Left ventricle myocardium inferior (tissue), 1 donor: ENCODE measurements at regions not wholly inside any gene's neighbourhood (a gene's known extent, or its start where the extent isn't known, plus 50 kb on each side); places are given as distances from the start of the nearest gene placed in this dataset.

Experiments used
- DNase-seq: peaks from one replicate; pipeline ENCODE4 v3.0.0-alpha.2; 2020
- H3K27ac ChIP-seq: fragments of 200-600 bp; replicated peaks from 2 replicates; pipeline ENCODE4 v1.8.0; 2021
- H3K27me3 ChIP-seq: fragments of 200-600 bp; 2 replicates; pipeline ENCODE4 v1.8.0; 2021; ENCODE audit warnings: low read depth
- H3K36me3 ChIP-seq: fragments of 200-600 bp; 2 replicates; pipeline ENCODE4 v1.8.0; 2021
- H3K4me1 ChIP-seq: fragments of 200-600 bp; 2 replicates; pipeline ENCODE4 v1.8.0; 2021
- H3K4me3 ChIP-seq: fragments of 200-600 bp; 2 replicates; pipeline ENCODE4 v1.8.0; 2021; ENCODE audit warnings: mild to moderate bottlenecking, moderate library complexity
- H3K9me3 ChIP-seq: fragments of 200-600 bp; replicated peaks from 2 replicates; pipeline ENCODE4 v1.8.0; 2021
- intact Hi-C: fragments of 100-400 bp; cut with micrococcal nuclease; formaldehyde crosslinking; loops from one replicate; pipeline ENCODE4 v1.11.0; 2022
- TF ChIP-seq, protein P1 (sequence below): fragments of 200-600 bp; IDR thresholded peaks from 2 replicates; pipeline ENCODE4 v1.8.0; 2021; ENCODE audit warnings: antibody characterized with exemption, mild to moderate bottlenecking, borderline replicate concordance
- donor health status: DM: no; HTN: yes; CAD: no; lungs with severe emphysema.

- no peak for DNase-seq
- TF ChIP-seq, protein P1, sequence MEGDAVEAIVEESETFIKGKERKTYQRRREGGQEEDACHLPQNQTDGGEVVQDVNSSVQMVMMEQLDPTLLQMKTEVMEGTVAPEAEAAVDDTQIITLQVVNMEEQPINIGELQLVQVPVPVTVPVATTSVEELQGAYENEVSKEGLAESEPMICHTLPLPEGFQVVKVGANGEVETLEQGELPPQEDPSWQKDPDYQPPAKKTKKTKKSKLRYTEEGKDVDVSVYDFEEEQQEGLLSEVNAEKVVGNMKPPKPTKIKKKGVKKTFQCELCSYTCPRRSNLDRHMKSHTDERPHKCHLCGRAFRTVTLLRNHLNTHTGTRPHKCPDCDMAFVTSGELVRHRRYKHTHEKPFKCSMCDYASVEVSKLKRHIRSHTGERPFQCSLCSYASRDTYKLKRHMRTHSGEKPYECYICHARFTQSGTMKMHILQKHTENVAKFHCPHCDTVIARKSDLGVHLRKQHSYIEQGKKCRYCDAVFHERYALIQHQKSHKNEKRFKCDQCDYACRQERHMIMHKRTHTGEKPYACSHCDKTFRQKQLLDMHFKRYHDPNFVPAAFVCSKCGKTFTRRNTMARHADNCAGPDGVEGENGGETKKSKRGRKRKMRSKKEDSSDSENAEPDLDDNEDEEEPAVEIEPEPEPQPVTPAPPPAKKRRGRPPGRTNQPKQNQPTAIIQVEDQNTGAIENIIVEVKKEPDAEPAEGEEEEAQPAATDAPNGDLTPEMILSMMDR = no peak
- no peak overlapping the region for H3K4me3 ChIP-seq
- no peak overlapping the region for H3K27ac ChIP-seq
- no peaks in the 10 kb centered on the region for H3K9me3 ChIP-seq
- H3K4me1 ChIP-seq = no peaks in the 10 kb centered on the region
- H3K36me3 ChIP-seq = no peaks in the 10 kb centered on the region
- H3K27me3 ChIP-seq = no peaks in the 10 kb centered on the region
- intact Hi-C loops = no loop called here
Observed at GRCh38 chr1:60394436-60394835, 320.9 kb upstream of the C1orf87 start.

DNA sequence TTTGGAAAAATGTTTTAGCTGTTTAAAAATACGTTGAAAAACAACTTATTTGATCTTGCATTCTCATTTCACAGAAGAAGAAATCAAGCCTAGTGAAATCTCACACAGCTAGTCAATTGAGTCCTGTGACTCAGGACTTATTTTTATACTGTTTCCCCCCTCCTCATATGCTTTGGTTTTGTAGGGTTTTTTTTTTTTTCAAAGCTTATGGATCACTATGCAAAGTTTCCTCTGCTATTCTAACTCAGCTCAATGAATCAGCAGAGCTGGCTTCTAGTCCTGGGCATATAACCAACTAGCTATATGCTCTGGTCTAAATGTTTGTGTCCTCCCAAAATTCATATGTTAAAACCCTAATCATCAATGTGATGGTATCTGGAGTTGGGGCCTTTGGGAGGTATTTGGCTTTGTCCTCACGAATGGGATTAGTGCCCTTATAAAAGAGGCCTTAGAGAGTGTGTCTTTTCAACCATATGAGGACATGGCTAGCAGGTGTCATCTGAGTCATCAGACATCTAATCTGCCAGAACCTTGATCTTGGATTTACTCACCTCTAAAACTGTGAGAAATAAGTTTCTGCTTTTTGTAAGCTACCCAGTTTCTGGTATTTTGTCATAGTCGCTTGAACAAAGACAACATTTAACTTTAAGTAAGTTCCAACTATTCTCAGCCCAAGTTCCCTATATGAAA is 317.2 kb upstream of the C1orf87 start:
- H3K9me3 ChIP-seq = no peaks in the 10 kb centered on the region
- H3K27ac ChIP-seq = no peak overlapping the region
- intact Hi-C loops = no loop called here

DNA sequence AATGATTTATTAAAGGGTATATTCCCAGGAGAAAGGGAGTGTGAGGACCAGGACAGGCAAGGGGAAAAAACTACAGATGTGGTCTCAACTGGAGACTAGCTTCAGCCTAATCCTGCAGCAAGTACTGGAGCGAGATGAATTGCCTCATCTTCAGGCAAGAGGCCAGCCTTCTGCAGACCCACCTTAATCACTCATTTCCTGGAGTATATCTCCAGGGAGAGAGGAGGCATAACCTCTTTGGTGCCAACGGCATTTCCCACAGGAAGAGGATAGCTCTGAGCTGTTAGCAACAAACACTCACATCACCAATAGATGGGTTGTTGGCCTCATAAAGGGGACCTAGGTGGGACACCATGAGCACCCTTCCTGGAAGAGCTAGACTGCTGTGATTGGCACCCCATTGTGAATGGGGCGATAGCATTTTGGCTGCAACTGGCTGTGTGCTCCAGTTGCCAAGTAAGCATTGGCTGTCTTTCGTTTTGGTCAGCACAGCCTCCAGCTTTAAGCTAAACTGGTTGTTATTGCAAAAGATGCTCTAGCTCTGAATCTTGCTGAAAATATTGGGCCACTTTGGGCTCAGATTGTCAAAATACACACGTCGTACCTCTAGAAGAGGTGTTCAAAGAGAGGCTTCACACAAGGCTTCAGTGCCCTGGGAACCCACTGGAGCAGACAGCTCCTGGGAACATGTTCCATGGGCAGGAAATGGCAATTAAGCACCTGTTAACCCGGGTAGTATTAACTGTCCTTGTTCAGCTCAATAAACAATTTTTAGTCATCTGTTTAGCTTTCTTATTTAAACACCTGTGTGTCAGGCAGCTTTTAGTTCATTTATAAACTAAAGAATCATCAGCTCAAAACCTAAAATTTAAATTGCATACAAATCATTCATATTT is 314.8 kb upstream of the C1orf87 start:
- Histone ChIP-seq H3K27me3 (no peaks in the 10 kb centered on the region), H3K4me3 (no peak overlapping the region), H3K27ac (no peak overlapping the region), H3K4me1 (peaks cover 5% of the 10 kb centered on the region), H3K36me3 (no peaks in the 10 kb centered on the region), H3K9me3 (peaks cover 5% of the 10 kb centered on the region)
- TF ChIP-seq, protein P1 = no peak
- intact Hi-C loops = no loop called here
- no peak for DNase-seq

More for the DNA sequence above, 317.2 kb upstream of the C1orf87 start:
- H3K4me1 ChIP-seq = peaks cover 5% of the 10 kb centered on the region
- H3K36me3 ChIP-seq = no peaks in the 10 kb centered on the region
- TF ChIP-seq, protein P1 = no peak
- no peaks in the 10 kb centered on the region for H3K27me3 ChIP-seq
- no peak for DNase-seq
- H3K4me3 ChIP-seq = no peak overlapping the region

GRCh38 chr1:60387175-60387574 is 313.6 kb upstream of the C1orf87 start:
- no peak overlapping the region for H3K27ac ChIP-seq
- H3K9me3 ChIP-seq = peaks cover 5% of the 10 kb centered on the region
- H3K4me3 ChIP-seq = no peak overlapping the region
- no peaks in the 10 kb centered on the region for H3K27me3 ChIP-seq
- H3K4me1 ChIP-seq = peaks cover 5% of the 10 kb centered on the region
- TF ChIP-seq, protein P1 = no peak
- H3K36me3 ChIP-seq = no peaks in the 10 kb centered on the region
- DNase-seq = no peak
- intact Hi-C loops = no loop called here

DNA sequence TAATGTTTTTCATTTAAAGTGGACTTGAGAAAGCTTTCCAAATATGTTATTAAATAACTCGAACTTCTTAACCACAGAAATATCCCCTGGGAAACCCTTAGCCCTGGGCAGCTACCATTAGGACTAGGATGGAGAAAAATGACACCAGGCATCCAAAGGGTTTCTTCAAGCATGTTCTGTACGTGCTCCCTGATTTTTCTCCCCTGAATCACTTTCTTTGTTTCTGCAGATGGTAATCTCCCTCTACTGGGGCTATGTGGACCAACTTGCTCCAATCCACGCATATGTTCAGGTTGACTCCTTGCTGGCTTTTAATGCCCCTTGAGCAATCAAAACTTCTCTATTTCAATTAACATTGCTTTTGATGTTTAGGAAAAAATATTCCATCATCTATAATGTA is 312.7 kb upstream of the C1orf87 start:
- Histone ChIP-seq H3K9me3 (peaks cover 5% of the 10 kb centered on the region), H3K4me1 (peaks cover 5% of the 10 kb centered on the region), H3K36me3 (no peaks in the 10 kb centered on the region), H3K27me3 (no peaks in the 10 kb centered on the region), H3K4me3 (no peak overlapping the region), H3K27ac (no peak overlapping the region)
- TF ChIP-seq, protein P1 = no peak
- intact Hi-C loops = no loop called here
- DNase-seq = no peak
